GM12878 (cell line): ENCODE measurements at regions not wholly inside any gene's neighbourhood (a gene's known extent, or its start where the extent isn't known, plus 50 kb on each side); places are given as distances from the start of the nearest gene placed in this dataset.

Experiments
- POLR2AphosphoS5 ChIP-seq: IDR thresholded peaks from 2 replicates; pipeline ENCODE4 v1.6.1; 2011; ENCODE audit warnings: mild to moderate bottlenecking, low read length, inconsistent platforms
- SREBF1 ChIP-seq: IDR thresholded peaks from 2 replicates; pipeline ENCODE4 v1.6.1; 2012; ENCODE audit warnings: mild to moderate bottlenecking, low read length
- TF ChIP-seq, protein P1 (sequence below), 3 experiments: IDR thresholded peaks in 2 of 3; conservative IDR thresholded peaks in 1 of 3; 2 replicates each; pipeline ENCODE4 v1.5.1; 2011; ENCODE audit warnings: low read depth in 3 of 3, low read length in 3 of 3, mild to moderate bottlenecking in 3 of 3, control low read depth in 2 of 3, moderate library complexity in 2 of 3, inconsistent platforms in 1 of 3, mixed read lengths in 1 of 3; ENCODE audit not compliant: control insufficient read depth in 2 of 3, insufficient read depth in 1 of 3; ENCODE audit errors: extremely low read depth in 1 of 3
- TF ChIP-seq, protein P2 (sequence below): fragments of 450-650 bp; IDR thresholded peaks from 2 replicates; pipeline ENCODE4 v1.6.1; 2017; ENCODE audit warnings: antibody characterized with exemption, mild to moderate bottlenecking, moderate library complexity

DNA sequence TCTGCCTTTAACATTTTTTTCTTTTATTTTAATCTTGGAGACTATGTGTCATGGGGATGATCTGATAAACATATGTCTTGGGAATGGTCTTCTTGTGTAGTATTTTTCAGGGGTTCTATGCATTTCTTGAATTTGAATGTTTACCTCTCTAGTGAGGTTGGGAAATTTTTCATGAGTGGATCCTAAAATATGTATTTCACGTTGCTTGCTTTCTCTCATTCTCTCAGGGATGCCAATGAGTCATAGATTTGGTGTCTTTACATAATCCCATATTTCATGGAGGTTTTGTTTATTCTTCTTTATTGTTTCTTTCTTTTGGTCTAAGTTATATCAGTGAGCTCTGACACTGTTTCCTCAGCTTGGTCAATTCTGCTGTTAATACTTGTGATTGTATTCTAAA is 1237.2 kb downstream of the PLA2G4A start:
- TF ChIP-seq POLR2AphosphoS5 (no peak), SREBF1 (no peak)
- TF ChIP-seq, protein P1, sequence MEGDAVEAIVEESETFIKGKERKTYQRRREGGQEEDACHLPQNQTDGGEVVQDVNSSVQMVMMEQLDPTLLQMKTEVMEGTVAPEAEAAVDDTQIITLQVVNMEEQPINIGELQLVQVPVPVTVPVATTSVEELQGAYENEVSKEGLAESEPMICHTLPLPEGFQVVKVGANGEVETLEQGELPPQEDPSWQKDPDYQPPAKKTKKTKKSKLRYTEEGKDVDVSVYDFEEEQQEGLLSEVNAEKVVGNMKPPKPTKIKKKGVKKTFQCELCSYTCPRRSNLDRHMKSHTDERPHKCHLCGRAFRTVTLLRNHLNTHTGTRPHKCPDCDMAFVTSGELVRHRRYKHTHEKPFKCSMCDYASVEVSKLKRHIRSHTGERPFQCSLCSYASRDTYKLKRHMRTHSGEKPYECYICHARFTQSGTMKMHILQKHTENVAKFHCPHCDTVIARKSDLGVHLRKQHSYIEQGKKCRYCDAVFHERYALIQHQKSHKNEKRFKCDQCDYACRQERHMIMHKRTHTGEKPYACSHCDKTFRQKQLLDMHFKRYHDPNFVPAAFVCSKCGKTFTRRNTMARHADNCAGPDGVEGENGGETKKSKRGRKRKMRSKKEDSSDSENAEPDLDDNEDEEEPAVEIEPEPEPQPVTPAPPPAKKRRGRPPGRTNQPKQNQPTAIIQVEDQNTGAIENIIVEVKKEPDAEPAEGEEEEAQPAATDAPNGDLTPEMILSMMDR (IDR thresholded peaks at IDR 0.05 in 2 of 3, conservative IDR thresholded peaks at IDR 0.05 in 1 of 3; ENCODE audit: control insufficient read depth in 2 of 3, extremely low read depth in 1 of 3, insufficient read depth in 1 of 3, low read depth in 3 of 3, low read length in 3 of 3): no peak
- TF ChIP-seq, protein P2, sequence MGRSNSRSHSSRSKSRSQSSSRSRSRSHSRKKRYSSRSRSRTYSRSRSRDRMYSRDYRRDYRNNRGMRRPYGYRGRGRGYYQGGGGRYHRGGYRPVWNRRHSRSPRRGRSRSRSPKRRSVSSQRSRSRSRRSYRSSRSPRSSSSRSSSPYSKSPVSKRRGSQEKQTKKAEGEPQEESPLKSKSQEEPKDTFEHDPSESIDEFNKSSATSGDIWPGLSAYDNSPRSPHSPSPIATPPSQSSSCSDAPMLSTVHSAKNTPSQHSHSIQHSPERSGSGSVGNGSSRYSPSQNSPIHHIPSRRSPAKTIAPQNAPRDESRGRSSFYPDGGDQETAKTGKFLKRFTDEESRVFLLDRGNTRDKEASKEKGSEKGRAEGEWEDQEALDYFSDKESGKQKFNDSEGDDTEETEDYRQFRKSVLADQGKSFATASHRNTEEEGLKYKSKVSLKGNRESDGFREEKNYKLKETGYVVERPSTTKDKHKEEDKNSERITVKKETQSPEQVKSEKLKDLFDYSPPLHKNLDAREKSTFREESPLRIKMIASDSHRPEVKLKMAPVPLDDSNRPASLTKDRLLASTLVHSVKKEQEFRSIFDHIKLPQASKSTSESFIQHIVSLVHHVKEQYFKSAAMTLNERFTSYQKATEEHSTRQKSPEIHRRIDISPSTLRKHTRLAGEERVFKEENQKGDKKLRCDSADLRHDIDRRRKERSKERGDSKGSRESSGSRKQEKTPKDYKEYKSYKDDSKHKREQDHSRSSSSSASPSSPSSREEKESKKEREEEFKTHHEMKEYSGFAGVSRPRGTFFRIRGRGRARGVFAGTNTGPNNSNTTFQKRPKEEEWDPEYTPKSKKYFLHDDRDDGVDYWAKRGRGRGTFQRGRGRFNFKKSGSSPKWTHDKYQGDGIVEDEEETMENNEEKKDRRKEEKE: no peak
